ENCODE measurements at regions not wholly inside any gene's neighbourhood (a gene's known extent, or its start where the extent isn't known, plus 50 kb on each side); places are given as distances from the start of the nearest gene placed in this dataset.

DNA sequence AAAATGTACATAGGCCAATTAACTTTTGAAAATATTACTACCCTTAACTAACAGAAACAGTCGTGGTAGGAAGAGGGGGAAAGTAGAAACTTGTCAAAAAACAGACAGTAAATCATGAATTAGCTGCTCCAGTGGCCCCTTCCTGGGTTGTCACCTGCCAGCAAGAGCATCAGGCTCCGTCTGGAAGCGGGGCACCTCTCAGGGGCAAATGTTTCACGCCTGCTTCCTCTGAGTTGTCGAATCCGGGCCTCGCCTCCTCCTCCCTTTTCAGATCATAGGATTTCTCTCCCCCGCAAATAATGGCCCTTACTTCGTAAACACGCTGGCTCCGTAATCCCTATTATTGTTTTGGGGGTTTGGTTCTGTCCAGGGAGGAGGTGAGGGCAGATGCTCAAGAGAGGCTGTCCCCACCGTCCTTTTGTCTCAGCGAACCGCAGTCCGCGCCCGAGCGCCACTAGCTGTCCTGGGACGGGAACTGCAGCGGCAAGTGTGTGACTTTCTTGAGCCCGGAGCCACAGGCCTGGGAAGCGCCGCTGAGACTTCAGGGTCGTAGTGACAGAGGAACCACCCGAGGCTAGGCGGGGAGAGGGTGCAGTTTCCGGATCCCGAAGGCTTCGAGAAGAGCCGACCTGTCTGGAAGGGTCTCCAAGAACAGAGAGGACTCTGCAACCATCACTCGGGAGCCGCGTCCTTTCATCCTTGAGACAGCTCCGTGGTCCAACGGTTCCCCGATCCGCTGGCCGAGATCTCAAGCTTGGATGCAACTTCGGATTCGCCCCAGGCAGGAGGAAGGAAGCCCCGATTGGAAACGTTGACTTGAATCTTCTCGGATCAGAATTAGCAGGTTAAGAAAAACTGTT lies 214.5 kb upstream of the ZNF184 start:
- H3K4me1 ChIP-seq (ENCODE audit: insufficient read depth, low read length): no peaks in the 10 kb centered on the region
- H3K79me2 ChIP-seq (ENCODE audit: insufficient read depth, low read length): no peaks in the 10 kb centered on the region
- H4K5ac ChIP-seq (ENCODE audit: insufficient read length, low read depth, low read length): no peak overlapping the region
- H3T11ph ChIP-seq (ENCODE audit: low read length): no peak overlapping the region
- peaks cover 3 to 6% of the 10 kb centered on the region in 2 experiments; a peak in 3 of 4 replicates for H3K4me1 Mint-ChIP-seq
- H2BK5ac ChIP-seq (ENCODE audit: insufficient read length, low read length): no peak overlapping the region
- H3K4me3 Mint-ChIP-seq: peak overlapping the region; percentile 88 to 98
- H3K9ac ChIP-seq (ENCODE audit: extremely low read depth, insufficient read length, low read length): no peak overlapping the region
- peaks cover 0 to 6% of the 10 kb centered on the region in 2 experiments; a peak in 3 of 5 replicates for H3K9me3 Mint-ChIP-seq
- no peak overlapping the region for H3K14ac ChIP-seq (ENCODE audit: insufficient read depth, low read length)
- no peak overlapping the region for H2AK5ac ChIP-seq (ENCODE audit: insufficient read length, low read length)
- DNase-seq: peak; percentile 96
- no peaks in the 10 kb centered on the region for H3K27me3 ChIP-seq (ENCODE audit: insufficient read depth, low read length)
- no peak overlapping the region for H3K23ac ChIP-seq (ENCODE audit: insufficient read length, low read depth, low read length)
- no peak overlapping the region for H3K18ac ChIP-seq (ENCODE audit: insufficient read length, low read depth, low read length)
- H4K8ac ChIP-seq (replicated peaks; ENCODE audit: insufficient read length, low read depth, low read length): no peak overlapping the region
- TF ChIP-seq, protein P1, sequence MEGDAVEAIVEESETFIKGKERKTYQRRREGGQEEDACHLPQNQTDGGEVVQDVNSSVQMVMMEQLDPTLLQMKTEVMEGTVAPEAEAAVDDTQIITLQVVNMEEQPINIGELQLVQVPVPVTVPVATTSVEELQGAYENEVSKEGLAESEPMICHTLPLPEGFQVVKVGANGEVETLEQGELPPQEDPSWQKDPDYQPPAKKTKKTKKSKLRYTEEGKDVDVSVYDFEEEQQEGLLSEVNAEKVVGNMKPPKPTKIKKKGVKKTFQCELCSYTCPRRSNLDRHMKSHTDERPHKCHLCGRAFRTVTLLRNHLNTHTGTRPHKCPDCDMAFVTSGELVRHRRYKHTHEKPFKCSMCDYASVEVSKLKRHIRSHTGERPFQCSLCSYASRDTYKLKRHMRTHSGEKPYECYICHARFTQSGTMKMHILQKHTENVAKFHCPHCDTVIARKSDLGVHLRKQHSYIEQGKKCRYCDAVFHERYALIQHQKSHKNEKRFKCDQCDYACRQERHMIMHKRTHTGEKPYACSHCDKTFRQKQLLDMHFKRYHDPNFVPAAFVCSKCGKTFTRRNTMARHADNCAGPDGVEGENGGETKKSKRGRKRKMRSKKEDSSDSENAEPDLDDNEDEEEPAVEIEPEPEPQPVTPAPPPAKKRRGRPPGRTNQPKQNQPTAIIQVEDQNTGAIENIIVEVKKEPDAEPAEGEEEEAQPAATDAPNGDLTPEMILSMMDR (conservative IDR thresholded peaks at IDR 0.05): peak; percentile 76
- peak overlapping the region; percentile 54 for H3K4me2 ChIP-seq (ENCODE audit: insufficient read depth, insufficient read length, low read length)
- H3K23me2 ChIP-seq (ENCODE audit: insufficient read length, low read depth, low read length, poor library complexity, severe bottlenecking): peaks cover 3% of the 10 kb centered on the region
- H3K9me3 ChIP-seq (ENCODE audit: control insufficient read depth, low read depth, low read length): no peaks in the 10 kb centered on the region
- H3K79me1 ChIP-seq (ENCODE audit: insufficient read depth, low read depth, low read length, poor library complexity, severe bottlenecking): no peaks in the 10 kb centered on the region
- no peaks in the 10 kb centered on the region for H4K20me1 ChIP-seq (ENCODE audit: control insufficient read depth, insufficient read depth, insufficient read length)
- no peak overlapping the region for H2BK15ac ChIP-seq (ENCODE audit: low read depth, low read length)
- no peak overlapping the region for H4K91ac ChIP-seq (ENCODE audit: insufficient read length, low read depth, low read length)
- WGBS (ENCODE audit: extremely low coverage, insufficient read length, low lambda C conversion rate): no CpG with 5 or more reads among the region's 43 CpGs
- H3K27me3 Mint-ChIP-seq (ENCODE audit: low read depth): peaks cover 13% of the 10 kb centered on the region
- no peaks in the 10 kb centered on the region for H3K36me3 Mint-ChIP-seq (ENCODE audit: insufficient read depth in 1 of 3, low read depth in 3 of 3)
- peak overlapping the region; percentile 97 for H2AFZ ChIP-seq (ENCODE audit: low read length)
- no peak overlapping the region for H2BK20ac ChIP-seq (ENCODE audit: low read depth, low read length, poor library complexity, severe bottlenecking)
- peak overlapping the region in 2 of 3 experiments; percentile 88 to 93; a peak in 5 of 7 replicates for H3K27ac Mint-ChIP-seq
- no peak overlapping the region for H3K27ac ChIP-seq (ENCODE audit: insufficient read length, low read depth, low read length)
- no peak overlapping the region for H2BK12ac ChIP-seq (ENCODE audit: insufficient read length, low read depth, low read length)
- H2BK120ac ChIP-seq (ENCODE audit: low read depth, low read length, poor library complexity, severe bottlenecking): no peak overlapping the region
- H3K56ac ChIP-seq (ENCODE audit: insufficient read length, low read depth, low read length): no peak overlapping the region
- H3K4ac ChIP-seq (ENCODE audit: low read depth, low read length): no peak overlapping the region
